ENCODE measurements at regions not wholly inside any gene's neighbourhood (a gene's known extent, or its start where the extent isn't known, plus 50 kb on each side); places are given as distances from the start of the nearest gene placed in this dataset.
"Not testable (repeated sequence)": the region's sequence is repeated elsewhere in the genome, so short reads cannot be mapped to it uniquely, and the experiment has no call there.

DNA sequence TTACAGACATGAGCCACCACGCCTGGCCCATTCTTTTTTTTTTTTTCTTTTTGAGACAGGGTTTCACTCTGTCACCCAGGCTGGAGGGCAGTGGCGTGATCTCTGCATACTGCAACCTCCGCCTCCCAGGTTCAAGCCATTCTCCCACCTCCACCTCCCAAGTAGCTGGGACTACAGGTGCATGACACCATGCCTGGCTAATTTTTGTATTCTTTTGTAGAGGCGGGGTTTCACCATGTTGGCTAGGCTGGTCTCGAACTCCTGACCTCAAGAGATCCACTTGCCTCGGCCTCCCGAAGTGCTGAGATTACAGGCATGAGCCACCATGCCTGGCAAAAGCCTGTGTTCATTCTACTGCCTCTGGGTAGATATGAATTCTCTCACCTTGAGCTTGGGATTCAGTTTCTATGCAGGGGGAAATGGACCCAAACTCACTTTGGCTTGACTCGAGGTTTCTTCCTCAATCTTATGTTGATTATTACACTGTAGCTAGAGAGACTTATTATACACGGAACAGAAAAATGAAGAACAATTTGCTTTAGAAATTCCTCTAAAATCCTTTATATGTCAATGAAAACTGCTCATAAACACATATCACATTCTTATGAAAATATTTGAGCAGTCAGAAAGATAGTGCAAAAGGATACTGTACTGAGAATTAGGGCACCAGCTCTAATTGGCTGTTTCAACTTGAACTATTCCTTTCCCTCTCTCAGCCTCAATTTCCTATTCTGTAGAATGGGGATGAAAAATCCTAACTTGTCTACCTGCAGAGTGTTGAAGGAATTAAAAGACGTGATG lies 252.3 kb downstream of the MYCN start:
- no peak for DNase-seq

GRCh38 chr2:16191431-16192200 lies 251.3 kb downstream of the MYCN start:
- no peak for DNase-seq

DNA sequence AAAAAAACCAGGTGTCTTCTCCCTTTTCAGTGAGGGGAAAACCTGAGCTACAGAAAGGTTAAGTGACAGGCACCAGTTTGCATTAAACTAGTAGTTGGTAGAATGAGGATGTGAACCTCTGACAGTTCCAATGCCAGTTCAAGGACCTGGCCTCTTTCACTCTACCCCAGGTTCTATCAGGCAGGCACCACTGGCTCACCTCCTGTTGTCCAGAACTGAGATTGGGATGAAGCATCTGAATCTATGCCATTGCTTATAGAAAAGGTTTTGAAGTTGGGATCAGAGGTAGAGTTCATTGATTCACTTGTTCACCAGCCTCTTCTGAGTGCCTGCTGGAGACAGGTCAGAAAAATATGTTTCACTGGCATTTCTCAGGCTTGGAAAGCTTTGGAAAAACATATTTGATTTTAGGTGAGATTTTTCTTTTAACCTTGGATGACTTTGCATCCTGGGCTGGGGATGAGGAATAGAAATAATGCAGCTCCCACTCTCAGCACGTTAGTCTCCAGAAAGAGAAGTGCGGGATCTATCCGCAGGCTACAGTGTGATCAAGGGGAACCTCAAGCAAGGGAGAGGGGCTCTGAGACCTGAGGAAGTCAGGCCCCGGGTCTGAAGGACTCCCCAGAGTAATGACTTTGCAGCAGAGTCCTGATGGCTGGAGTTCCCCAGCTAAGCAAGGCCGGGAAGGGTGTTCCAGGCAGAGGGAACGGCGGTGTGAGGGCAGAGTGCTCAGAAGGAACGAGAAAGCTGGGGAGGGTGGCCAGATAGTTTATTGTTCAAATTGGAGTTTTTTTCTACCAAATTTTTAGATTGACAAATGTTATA lies 250.3 kb downstream of the MYCN start:
- no peak for DNase-seq

DNA sequence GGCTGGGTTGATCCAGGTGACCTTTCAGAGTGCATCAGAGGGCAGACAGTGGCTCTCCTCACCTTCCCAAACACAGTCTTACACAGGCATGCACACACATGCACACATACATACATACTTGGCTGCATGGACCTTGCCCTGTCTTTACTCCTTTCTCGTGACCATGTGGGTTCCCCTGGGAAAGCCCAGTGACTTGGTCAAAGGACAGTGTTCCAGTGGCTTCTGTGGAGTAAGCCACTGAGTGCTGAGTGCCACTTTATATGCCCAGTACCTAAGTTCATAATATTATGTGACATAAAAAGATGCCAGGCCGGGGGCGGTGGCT lies 249.4 kb downstream of the MYCN start:
- DNase-seq, result no peak

GRCh38 chr2:16189029-16189835 lies 248.9 kb downstream of the MYCN start:
- DNase-seq, result no peak

DNA sequence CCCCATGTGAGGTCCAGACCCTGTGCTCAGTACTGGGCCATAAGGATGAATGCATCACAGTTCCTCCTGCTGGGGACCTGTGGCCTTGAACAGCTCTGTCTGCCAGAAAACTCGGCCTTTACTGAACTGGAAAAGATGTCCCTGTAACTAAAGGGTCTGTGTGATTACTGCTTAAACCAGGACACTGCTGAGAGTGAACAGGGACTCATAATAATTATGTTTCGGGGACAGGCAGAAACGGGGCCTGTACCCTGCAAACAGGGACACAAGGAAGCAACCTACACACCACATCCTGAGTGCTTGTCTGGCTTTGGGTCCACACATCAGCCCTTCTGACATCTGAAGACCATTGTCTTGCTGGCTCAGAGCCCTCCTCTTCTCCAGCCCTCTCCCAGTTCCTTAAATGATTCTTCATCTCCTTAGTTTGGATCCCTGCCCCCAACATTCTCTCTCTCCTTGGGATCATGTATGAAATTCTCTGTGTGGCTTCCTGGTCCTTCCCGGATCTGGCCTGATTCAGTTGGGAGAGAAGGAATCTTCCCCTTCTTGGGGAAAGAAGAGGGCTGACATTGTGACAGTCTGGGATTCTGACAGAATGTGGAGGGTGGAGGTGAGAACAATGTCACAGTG lies 248.0 kb downstream of the MYCN start:
- no peak for DNase-seq

GRCh38 chr2:16187482-16187817 lies 247.1 kb downstream of the MYCN start:
- DNase-seq, result no peak

DNA sequence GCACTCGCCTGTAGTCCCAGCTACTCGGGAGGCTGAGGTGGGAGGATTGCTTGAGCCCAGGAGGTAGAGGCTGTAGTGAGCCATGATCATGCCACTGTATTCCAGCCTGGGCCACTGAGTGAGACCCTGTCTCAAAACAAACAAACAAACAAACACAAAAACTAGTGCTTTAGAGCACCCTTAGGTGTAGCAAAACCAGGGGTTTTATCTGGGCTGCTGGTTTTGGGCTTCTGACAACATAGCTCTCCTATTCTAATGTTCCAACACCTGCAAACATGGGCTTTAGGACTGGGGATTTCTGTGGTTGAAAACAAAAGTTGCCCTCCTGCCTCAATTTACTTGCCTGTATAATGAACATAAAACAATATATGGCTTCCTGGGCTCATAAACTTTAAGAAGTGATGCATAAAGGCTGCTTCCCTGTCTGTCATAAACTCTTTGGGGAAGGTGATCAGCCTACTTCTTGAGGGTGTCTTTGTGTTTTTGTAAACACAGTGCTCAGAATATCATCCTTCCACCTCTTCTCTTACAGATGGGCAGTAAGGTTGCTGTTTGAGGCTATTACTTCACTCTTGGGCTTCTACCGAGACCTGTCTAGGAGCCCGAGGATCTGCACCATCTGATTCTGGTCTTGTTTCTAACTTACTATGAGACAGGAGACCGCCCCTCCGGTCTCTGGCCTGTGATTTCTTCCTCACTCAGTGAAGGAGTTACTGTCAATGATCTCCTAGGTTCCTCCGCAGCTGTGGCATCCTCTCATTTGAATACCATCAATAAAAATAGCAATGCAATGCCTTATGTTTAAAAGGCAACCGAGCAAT lies 246.5 kb downstream of the MYCN start:
- no peak for DNase-seq

DNA sequence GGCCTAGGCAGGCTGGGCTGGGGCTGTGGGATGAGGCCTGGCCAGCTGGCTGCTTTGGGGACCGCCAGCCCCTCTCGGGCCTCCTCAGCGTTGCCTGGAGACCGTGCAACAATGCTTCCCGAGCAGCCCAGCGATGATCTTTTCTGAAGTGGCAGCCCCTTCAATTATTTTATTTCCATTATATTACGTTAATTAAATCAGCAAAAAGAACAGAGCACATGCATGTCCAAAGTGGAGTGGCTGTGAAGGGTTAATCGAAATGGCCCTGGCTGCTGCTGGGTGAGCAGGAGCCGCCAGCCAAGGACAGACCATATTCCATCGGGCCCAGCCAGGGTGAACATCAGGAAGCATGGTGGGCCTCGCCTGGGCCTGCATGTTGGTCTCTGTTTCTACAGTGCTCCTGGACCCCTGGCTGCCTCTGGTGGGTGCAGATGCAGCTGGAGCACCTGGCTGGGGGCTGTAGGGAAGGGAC lies 245.5 kb downstream of the MYCN start:
- DNase-seq, result no peak

GRCh38 chr2:16184945-16185660 lies 244.8 kb downstream of the MYCN start:
- DNase-seq, result no peak

GRCh38 chr2:16184341-16184890 lies 244.1 kb downstream of the MYCN start:
- no peak for DNase-seq

DNA sequence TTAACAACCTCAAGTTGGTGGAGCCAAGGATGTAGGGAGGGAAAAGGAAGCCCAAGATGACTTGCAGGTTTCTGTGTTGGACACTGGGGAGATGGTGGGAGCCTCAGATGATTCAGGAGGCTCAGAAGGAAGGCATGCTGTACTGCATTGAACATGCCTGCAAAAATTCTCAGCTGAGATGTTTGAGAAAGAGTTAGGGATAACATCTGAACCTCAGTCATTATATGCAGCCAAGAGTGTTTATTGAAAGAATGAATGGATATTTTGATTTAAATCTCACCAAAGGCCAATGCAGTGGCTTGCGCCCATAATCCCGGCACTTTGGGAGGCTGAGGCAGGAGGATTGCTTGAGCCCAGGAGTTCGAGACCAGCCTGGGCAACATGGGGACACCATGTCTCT lies 243.0 kb downstream of the MYCN start:
- no peak for DNase-seq

GRCh38 chr2:16182841-16183240 lies 242.5 kb downstream of the MYCN start:
- no peak for DNase-seq

- DNase-seq, result not testable (repeated sequence)
These were observed 242.0 kb downstream of the MYCN start for GRCh38 chr2:16182311-16182815.

DNA sequence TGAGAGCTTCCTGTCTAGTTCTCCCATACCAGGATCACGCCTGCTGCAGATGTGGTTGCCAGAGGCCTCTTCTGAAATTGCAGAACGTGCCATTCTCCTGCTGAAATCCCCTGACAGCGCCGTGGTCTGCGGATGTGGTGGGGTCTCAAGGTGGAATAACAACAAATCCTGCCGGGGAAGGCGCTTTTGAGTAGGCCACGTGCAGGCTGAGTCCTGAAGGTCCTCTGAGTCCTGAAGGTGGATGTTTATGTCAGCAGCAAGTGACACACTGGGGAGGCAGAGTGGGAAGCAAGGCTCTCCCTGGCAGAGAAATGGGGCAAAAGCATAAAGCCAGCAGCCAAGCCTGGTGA lies 241.4 kb downstream of the MYCN start:
- DNase-seq, result no peak

GRCh38 chr2:16181062-16181740 lies 240.9 kb downstream of the MYCN start:
- no peak for DNase-seq

- no peak for DNase-seq
These were observed 240.3 kb downstream of the MYCN start for GRCh38 chr2:16180631-16181030.

- DNase-seq, result no peak
These were observed 239.5 kb downstream of the MYCN start for GRCh38 chr2:16179701-16180416.

Measured in activated CD4-positive, alpha-beta T cell treated with anti-CD3 and anti-CD28 coated beads, Interleukin-2, amount 50 U/mL, for 4 hours (primary cell).